ENCODE measurements at regions not wholly inside any gene's neighbourhood (a gene's known extent, or its start where the extent isn't known, plus 50 kb on each side); places are given as distances from the start of the nearest gene placed in this dataset.

DNA sequence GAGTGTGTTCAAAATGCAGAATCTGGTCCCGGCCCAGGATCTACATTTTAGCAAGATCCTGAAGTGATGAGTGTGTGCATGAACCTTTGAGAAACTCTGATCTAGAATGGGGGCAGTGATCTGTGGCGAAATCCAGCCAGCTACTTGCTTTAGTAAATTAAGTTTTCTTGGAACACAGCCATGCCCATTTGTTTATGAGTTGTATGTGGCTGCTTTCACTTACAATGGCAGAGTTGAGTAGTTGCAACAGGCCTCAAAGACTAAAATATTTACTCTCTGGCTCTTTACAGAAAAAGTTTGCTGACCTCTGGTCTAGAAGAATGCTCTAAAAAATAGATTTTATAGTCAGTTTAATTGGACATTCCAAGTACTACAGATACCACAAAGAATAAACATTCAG lies 588.3 kb downstream of the BNC2 start:
- Histone ChIP-seq H3K4me1 (peaks cover 0 to 10% (median 0%) of the 10 kb centered on the region in 4 donors), H3K4me3 (no peak overlapping the region), H3K27me3 (no peaks in the 10 kb centered on the region), H3K27ac (no peak overlapping the region), H3K36me3 (no peaks in the 10 kb centered on the region), H3K9me3 (no peaks in the 10 kb centered on the region)
- TF ChIP-seq POLR2A (IDR thresholded peaks at IDR 0.05): no peak
- no peak for TF ChIP-seq CTCF (IDR thresholded peaks at IDR 0.05)
- DNase-seq (no peak), ATAC-seq (peak; percentile 35 to 55 (median 47))
- 20% methylated on average over 1 of the region's 2 CpGs for WGBS (ENCODE audit: insufficient coverage, low coverage, low lambda C conversion rate, missing lambda C conversion rate)
- intact Hi-C loops (cut with DNase I): no loop called here

DNA sequence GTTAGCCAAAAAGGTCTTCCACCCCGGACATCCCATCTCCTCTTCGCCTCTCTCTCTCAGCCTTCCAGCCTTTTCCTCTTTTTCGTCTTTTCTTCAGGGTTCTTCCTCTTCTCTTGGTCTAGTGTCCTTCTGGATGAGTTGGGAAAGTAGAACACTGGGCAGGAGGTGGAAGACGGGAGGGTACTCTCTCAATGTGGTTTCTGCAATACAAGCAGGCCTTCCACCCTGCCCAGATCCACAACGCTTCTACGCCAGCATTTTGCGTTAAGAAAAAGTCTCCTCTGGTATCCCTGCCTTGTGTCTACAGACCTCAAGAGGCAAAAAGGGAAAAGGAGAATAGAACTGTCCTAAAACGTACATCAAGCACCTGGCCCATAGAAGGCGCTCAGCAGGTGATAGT lies 587.8 kb downstream of the BNC2 start:
- Histone ChIP-seq H3K27me3 (no peaks in the 10 kb centered on the region), H3K27ac (no peak overlapping the region), H3K36me3 (no peaks in the 10 kb centered on the region), H3K9me3 (no peaks in the 10 kb centered on the region), H3K4me1 (peaks cover 0 to 10% (median 0%) of the 10 kb centered on the region in 4 donors), H3K4me3 (no peak overlapping the region)
- no peak for ATAC-seq
- intact Hi-C loops (cut with DNase I): no loop called here
- TF ChIP-seq CTCF (IDR thresholded peaks at IDR 0.05) (no peak), POLR2A (IDR thresholded peaks at IDR 0.05) (no peak)
- no peak for DNase-seq
- 70% methylated on average over 8 of the region's 9 CpGs for WGBS (ENCODE audit: insufficient coverage, low coverage, low lambda C conversion rate, missing lambda C conversion rate)

GRCh38 chr9:16286160-16286559 lies 584.3 kb downstream of the BNC2 start:
- H3K4me3 ChIP-seq: no peak overlapping the region
- intact Hi-C loops (cut with DNase I): no loop called here
- TF ChIP-seq POLR2A (IDR thresholded peaks at IDR 0.05) (no peak), CTCF (IDR thresholded peaks at IDR 0.05) (no peak)
- no peaks in the 10 kb centered on the region for H3K27me3 ChIP-seq
- no peaks in the 10 kb centered on the region for H3K9me3 ChIP-seq
- no peak overlapping the region for H3K27ac ChIP-seq
- DNase-seq (no peak), ATAC-seq (no peak)
- WGBS (ENCODE audit: insufficient coverage, low coverage, low lambda C conversion rate, missing lambda C conversion rate): 93% methylated on average over 2 of the region's 7 CpGs
- H3K4me1 ChIP-seq: peaks cover 0 to 10% (median 0%) of the 10 kb centered on the region in 4 donors
- H3K36me3 ChIP-seq: no peaks in the 10 kb centered on the region

- Histone ChIP-seq H3K4me1 (no peaks in the 10 kb centered on the region), H3K27me3 (no peaks in the 10 kb centered on the region), H3K36me3 (no peaks in the 10 kb centered on the region), H3K9me3 (no peaks in the 10 kb centered on the region), H3K4me3 (no peak overlapping the region), H3K27ac (no peak overlapping the region)
- intact Hi-C loops (cut with DNase I): no loop called here
- WGBS (ENCODE audit: insufficient coverage, low coverage, low lambda C conversion rate, missing lambda C conversion rate): 31% methylated on average over 3 of the region's 3 CpGs
- TF ChIP-seq POLR2A (IDR thresholded peaks at IDR 0.05): no peak
- no peak for TF ChIP-seq CTCF (IDR thresholded peaks at IDR 0.05)
- DNase-seq (no peak), ATAC-seq (peak; percentile 52 to 73 (median 67))
These were observed 580.8 kb downstream of the BNC2 start for GRCh38 chr9:16289639-16290038.

- Histone ChIP-seq H3K9me3 (no peaks in the 10 kb centered on the region), H3K36me3 (no peaks in the 10 kb centered on the region), H3K4me3 (no peak overlapping the region), H3K4me1 (no peaks in the 10 kb centered on the region), H3K27me3 (no peaks in the 10 kb centered on the region), H3K27ac (no peak overlapping the region)
- DNase-seq (no peak), ATAC-seq (peak in 2 of 4 donors; percentile 30 to 44)
- WGBS (ENCODE audit: insufficient coverage, low coverage, low lambda C conversion rate, missing lambda C conversion rate): 59% methylated on average over 5 of the region's 5 CpGs
- intact Hi-C loops (cut with DNase I): no loop called here
- TF ChIP-seq POLR2A (IDR thresholded peaks at IDR 0.05) (no peak), CTCF (IDR thresholded peaks at IDR 0.05) (no peak)
These were observed 580.3 kb downstream of the BNC2 start for GRCh38 chr9:16290169-16290568.

Measured in right lobe of liver (tissue), 6 donors.